Tongue (tissue), 1 donor: ENCODE measurements at regions not wholly inside any gene's neighbourhood (a gene's known extent, or its start where the extent isn't known, plus 50 kb on each side); places are given as distances from the start of the nearest gene placed in this dataset.

Experiments used
- DNase-seq: peaks from one replicate; pipeline ENCODE4 v3.0.0-alpha.2; 2015

- DNase-seq, result no peak
Measured at GRCh38 chr2:211068108-211068780, 511.8 kb downstream of the CPS1 start.

DNA sequence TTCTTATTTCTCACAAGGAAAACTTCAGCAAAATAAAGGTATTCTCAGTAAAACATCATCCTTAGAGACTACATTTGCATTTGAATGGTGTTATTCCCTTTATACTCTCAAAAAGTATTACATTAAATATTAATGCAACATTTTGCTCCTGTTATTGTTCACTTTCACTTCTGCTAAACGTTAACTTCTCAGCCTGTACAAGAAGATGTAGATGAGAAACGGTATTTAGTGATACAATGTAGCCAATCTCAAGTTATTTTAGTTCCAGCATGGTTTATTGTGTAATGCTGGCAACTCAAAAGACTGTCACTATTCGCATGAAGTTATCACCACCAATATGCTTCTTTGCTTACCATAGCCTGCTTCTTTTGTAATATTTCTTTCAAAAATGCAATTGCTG lies 514.1 kb downstream of the CPS1 start:
- no peak for DNase-seq

DNA sequence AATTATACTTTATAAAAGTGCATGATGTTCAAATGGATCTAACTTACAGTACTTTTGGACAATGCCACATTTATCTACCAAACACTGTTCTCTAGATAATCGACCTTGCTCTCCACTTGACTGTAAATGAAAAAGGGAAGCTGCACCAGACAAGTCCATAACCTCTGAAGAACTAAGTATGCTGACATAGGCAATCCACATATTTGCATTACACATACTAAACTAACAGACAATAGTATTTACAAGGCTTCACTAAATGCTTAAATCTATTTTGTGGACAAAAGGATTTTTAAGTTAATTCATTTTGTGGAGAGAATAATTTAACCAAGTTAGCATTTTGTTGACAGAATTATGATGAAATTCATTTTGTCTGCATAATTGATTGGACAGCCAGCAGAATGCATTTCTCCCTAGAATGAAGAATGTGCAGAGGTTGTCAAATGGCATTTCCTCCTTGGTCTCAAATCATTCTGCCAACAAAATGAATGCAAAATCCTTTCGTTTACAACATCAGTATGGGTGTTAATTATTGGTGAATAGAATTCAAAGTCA lies 520.9 kb downstream of the CPS1 start:
- DNase-seq, result no peak

DNA sequence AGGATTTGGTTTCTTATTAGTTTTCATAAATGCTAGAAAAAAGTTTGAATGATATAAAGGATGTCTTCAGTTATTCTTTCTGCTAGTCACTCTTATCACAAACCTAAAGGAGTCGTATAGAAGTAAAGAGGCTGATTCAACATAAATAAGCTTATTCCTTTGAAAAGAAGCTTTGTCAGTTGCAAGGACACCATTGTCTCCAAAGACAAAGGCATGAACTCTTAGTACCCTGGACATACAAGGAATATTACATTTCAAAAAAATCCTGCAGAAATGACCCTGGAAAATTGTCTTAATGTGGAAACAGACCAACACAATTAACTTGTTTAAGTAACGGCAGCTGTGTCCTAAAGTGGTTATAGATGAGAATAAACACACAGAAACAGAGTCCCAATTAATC lies 528.0 kb downstream of the CPS1 start:
- no peak for DNase-seq

DNA sequence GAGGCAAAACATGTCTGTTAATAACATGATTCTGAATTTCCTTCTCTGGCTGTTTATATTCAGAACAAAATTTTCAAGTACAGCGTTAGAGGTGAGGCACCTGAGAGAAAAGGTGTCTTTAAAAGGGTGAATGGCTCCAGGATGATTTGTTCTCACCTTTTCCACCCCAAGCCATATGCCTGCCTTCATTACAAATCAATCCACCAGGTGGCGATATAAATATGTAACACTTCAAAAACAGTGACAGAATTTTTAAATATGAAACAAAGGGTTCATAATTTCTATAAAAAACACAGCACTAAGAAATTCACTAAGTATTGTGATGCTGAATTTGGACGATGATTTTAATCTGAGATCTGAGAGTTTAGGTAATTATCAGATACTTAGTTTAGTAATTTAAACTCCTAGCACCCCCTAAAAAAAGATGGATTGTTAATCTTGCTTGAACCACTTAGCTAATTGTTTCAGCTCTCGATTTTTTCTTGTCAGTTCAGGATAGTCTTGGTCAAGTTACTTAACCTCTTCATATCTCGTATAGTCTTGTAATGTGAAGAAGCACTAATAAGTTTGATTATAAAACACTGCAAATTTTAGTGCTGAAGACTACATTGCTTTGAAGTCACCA lies 528.8 kb downstream of the CPS1 start:
- DNase-seq, result peak; percentile 63

- DNase-seq, result peak; percentile 18
Measured at GRCh38 chr2:211086049-211086448, 529.6 kb downstream of the CPS1 start.

GRCh38 chr2:211089127-211089526 lies 532.7 kb downstream of the CPS1 start:
- no peak for DNase-seq

- DNase-seq, result no peak
Measured at GRCh38 chr2:211093743-211094303, 537.4 kb downstream of the CPS1 start.

DNA sequence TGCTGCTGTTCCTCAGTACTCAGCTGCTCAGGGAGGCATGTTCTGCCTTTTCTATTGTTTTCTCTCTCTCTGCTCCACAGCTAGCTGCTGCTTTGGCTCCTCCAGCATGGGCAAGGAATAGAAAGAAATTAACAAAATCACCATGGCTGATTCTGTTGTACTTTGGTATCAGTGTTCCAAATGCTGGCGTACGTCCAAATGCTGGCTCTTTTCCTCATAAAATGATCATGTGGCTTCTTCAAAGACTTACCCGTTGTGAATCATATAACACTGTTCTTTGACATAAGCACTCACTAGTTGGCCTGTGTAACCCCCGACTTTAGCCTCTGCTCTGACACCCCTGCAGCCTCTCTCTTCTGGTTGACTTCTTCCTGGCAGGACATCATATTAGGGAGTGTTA lies 547.6 kb downstream of the CPS1 start:
- peak; percentile 79 for DNase-seq

GRCh38 chr2:211113334-211114175 lies 557.2 kb downstream of the CPS1 start:
- peak; percentile 30 for DNase-seq

DNA sequence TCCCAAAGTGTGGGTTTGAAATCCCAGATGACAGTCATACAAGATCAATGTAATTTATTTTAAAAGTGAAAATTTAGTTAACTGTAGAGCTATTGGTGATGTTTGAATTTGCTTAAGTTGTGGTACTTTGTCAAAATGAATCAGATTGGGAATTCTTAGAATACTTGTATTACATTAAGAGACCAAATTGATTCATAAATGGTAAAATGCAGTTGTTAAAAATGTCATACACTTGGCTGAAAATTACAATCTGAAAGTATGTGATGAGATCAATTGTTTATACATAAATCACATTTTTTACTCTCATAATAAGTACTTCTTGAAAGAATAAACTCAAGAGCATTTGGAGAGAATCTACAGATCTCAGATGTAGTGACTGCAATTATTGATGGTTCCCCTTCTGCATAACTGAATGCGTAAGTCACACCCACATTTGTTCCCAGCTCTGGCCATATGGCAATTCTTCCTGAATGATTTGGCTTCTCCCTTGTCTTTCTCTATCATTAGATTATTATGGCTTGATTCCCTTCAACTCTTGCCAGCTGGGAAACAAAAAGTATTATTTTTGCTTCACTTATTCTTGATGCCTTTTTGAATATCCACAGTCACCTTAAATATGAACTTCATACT lies 558.5 kb downstream of the CPS1 start:
- peak; percentile 70 for DNase-seq

DNA sequence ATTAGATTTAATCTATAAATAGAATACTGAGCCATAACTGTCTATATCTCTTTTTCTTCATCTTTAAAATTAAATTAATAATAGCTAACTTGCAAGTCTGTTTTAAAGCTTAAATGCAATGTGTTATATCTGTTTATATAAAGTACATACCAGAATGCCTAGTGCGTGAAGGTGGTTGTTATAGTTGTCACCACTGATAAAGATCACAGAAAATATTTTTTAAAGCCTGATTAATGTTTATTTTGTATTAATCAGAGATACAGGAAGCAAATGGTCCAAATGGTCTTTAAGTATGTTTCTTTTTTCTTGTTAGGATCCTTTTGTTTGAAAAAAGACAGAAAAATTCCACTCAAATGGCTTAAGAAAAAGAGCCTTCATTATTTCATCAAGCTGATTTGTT lies 560.6 kb downstream of the CPS1 start:
- DNase-seq, result no peak

DNA sequence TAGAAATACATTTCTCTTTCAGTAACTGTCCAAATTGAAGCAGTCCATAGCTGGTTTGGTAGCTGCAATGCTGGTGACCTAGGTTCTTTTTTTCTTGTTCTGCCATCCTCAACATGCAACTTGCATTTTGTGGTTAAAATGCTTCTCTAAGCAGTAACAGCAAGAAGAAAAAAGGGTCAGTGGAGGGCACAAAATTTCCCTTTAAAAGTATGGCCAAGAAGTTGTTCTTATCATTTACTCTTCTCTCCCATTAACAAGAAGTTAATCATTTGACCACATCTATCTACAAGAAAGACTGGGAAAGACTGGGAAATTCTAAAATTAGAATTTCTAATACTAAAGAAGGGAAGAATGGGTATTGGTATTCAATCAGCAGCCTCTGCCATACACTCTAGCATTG lies 569.9 kb downstream of the CPS1 start:
- no peak for DNase-seq

- DNase-seq, result no peak
Measured at GRCh38 chr2:211127501-211127900, 571.1 kb downstream of the CPS1 start.

DNA sequence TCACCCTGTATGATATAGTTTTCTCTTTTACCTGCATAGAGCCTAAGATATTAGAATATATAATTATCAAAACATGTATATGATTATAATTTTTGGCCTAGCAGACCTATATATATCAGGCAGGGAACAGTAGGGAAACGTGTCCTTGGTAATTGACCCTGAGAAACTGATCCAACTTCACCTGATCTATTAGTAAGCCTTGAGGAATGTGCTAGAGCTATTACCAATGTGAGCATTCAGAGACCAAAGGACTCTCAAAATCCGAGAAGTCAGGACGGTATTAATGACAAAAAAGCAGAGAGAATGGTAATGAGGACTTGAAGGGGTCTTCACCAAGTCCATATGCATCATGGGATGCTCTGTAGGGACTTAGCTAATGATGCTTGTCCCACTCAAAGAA lies 571.9 kb downstream of the CPS1 start:
- DNase-seq, result no peak

GRCh38 chr2:211129798-211130197 lies 573.4 kb downstream of the CPS1 start:
- DNase-seq, result no peak

GRCh38 chr2:211132046-211132445 lies 575.6 kb downstream of the CPS1 start:
- no peak for DNase-seq

DNA sequence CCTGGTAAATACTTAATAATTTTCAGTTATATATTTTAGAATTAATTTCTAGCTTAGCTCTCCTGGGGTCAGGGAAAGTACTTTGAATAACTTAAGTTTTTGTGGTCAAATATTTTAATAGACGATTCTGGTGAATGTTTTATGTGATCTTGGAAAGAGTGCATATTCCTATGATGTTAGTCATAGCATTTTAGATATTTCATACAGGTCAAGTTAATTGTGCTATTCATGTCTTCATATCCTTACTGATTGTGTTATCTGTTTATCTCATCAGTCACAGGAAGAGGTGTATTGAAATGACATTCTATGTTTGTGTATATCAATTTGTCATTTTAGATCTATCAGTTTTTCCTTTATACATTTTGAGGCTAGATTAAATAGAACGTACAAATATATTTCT lies 576.2 kb downstream of the CPS1 start:
- no peak for DNase-seq

- DNase-seq, result no peak
Measured at GRCh38 chr2:211133766-211134165, 577.4 kb downstream of the CPS1 start.

DNA sequence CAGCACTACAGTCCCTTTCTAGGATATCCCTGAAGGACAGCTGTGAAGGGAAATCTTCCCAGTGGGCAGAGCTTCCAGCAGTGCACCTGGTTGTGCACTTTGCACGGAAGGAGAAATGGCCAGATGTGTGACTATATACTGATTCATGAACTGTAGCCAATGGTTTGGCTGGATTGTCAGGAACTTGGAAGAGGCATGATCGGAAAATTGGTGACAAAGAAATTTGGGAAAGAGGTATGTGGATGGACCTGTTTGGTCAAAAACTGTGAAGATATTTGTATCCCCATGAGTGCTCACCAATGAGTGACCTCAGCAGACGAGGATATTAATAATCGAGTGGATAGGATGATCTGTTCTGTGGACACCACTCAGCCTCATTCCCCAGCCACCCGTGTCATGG lies 582.2 kb downstream of the CPS1 start:
- no peak for DNase-seq

GRCh38 chr2:211141646-211142045 lies 585.2 kb downstream of the CPS1 start:
- DNase-seq, result no peak

- DNase-seq, result no peak
Measured at GRCh38 chr2:211144078-211144477, 587.7 kb downstream of the CPS1 start.
